ENCODE measurements at regions not wholly inside any gene's neighbourhood (a gene's known extent, or its start where the extent isn't known, plus 50 kb on each side); places are given as distances from the start of the nearest gene placed in this dataset.
"Not testable (repeated sequence)": the region's sequence is repeated elsewhere in the genome, so short reads cannot be mapped to it uniquely, and the experiment has no call there.

DNA sequence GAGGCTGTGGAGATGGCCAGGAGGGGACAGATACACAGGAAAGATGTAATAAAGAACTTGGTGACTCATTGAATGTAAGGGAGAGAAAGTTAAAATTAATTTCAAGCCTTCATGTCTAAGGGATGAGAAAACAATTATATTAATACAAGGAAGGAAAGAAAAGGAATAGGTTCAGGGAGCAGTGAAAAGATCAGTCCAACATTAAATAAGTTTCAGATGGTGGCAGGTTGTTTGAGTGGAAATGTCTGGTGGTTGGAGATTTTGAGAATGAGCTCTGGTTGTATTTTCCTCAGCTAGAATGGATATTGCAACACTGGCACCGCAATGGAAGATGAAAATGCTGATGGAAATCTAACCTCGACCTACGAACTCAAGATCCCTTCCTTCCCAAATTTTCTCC is 304.3 kb downstream of the COL12A1 start:
- TF ChIP-seq, protein P1, sequence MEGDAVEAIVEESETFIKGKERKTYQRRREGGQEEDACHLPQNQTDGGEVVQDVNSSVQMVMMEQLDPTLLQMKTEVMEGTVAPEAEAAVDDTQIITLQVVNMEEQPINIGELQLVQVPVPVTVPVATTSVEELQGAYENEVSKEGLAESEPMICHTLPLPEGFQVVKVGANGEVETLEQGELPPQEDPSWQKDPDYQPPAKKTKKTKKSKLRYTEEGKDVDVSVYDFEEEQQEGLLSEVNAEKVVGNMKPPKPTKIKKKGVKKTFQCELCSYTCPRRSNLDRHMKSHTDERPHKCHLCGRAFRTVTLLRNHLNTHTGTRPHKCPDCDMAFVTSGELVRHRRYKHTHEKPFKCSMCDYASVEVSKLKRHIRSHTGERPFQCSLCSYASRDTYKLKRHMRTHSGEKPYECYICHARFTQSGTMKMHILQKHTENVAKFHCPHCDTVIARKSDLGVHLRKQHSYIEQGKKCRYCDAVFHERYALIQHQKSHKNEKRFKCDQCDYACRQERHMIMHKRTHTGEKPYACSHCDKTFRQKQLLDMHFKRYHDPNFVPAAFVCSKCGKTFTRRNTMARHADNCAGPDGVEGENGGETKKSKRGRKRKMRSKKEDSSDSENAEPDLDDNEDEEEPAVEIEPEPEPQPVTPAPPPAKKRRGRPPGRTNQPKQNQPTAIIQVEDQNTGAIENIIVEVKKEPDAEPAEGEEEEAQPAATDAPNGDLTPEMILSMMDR (IDR thresholded peaks at IDR 0.05): no peak
- no peak for DNase-seq (ENCODE audit: low spot score)
- Histone ChIP-seq H3K27me3 (no peaks in the 10 kb centered on the region), H3K9me3 (peaks cover 0 to 22% of the 10 kb centered on the region in 2 donors), H3K36me3 (no peaks in the 10 kb centered on the region), H3K4me3 (no peak overlapping the region), H3K27ac (no peak overlapping the region), H3K4me1 (no peaks in the 10 kb centered on the region)

DNA sequence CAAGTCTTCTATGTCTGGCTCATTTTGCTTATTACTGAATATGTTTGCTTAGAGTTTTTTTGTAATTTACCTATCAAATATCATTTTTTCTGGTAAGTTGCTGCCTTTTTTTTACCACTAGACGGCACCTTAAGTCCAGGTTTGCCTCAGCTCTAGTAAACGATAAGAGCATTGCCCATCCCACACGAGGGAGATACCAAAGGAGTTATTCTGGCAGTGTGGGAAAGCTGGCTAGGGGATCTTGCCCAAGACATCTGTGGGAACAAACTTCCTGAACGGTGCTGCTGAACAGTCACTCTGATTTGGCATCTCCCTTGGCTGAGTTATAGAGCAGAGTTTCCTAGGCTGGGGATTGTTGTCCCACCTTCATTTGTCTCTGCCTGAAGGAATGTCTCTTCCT is 306.4 kb downstream of the COL12A1 start:
- no peaks in the 10 kb centered on the region for H3K36me3 ChIP-seq
- DNase-seq (ENCODE audit: low spot score): no peak
- no peaks in the 10 kb centered on the region for H3K4me1 ChIP-seq
- no peak overlapping the region for H3K27ac ChIP-seq
- TF ChIP-seq, protein P1 (IDR thresholded peaks at IDR 0.05): no peak
- no peak overlapping the region for H3K4me3 ChIP-seq
- H3K9me3 ChIP-seq: peaks cover 0 to 22% of the 10 kb centered on the region in 2 donors
- no peaks in the 10 kb centered on the region for H3K27me3 ChIP-seq

DNA sequence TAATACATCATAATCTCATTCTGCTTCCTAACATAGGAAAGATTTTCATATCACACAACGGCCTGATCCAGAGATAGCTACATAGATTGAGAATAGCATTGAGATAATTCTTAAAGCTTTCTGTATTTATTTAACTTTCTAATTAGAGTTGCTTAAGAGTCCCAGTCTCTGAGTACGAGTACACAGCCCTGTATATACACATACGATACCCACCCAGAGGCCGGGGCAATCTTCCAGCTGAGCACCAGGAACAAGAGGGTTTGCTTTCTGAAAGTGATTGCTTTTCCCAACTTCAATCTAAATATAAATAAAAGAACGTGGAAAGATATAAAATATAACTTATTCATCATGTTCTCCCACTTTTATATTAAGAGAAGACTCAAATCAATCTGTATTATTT is 313.8 kb downstream of the COL12A1 start:
- no peaks in the 10 kb centered on the region for H3K27me3 ChIP-seq
- H3K27ac ChIP-seq: peak overlapping the region in 1 of 2 donors; percentile 11
- no peak overlapping the region for H3K4me3 ChIP-seq
- H3K4me1 ChIP-seq: no peaks in the 10 kb centered on the region
- H3K9me3 ChIP-seq: peaks cover 0 to under 1% of the 10 kb centered on the region in 2 donors
- no peaks in the 10 kb centered on the region for H3K36me3 ChIP-seq
- TF ChIP-seq, protein P1 (IDR thresholded peaks at IDR 0.05): no peak
- DNase-seq (ENCODE audit: low spot score): no peak

DNA sequence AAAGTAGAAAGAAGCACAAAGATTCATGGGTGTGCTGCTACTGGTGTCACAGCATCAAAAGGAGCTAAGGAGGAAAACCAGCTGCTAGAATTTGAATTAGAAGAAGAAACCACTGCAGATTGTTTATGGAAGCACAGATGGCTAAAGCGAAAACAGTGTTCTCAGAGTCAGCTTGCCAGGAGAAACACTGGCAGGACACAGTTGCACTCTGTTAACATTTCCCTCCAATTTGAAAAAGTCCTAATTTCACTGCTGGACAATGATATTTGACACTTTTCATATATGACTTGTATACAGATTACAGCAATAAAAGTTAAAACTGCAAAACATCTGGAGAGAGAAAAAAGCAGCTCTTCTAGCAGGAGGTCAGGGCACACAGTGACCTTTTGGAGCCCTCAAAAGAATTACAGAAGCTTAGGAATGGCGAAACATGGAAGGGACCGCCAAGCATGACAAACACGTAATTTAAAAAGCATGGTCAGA is 314.5 kb downstream of the COL12A1 start:
- no peak for DNase-seq (ENCODE audit: low spot score)
- TF ChIP-seq, protein P1 (IDR thresholded peaks at IDR 0.05): no peak
- H3K9me3 ChIP-seq: no peaks in the 10 kb centered on the region
- no peaks in the 10 kb centered on the region for H3K36me3 ChIP-seq
- H3K4me1 ChIP-seq: no peaks in the 10 kb centered on the region
- H3K4me3 ChIP-seq: no peak overlapping the region
- H3K27ac ChIP-seq: peak overlapping the region; percentile 1 to 36
- no peaks in the 10 kb centered on the region for H3K27me3 ChIP-seq

DNA sequence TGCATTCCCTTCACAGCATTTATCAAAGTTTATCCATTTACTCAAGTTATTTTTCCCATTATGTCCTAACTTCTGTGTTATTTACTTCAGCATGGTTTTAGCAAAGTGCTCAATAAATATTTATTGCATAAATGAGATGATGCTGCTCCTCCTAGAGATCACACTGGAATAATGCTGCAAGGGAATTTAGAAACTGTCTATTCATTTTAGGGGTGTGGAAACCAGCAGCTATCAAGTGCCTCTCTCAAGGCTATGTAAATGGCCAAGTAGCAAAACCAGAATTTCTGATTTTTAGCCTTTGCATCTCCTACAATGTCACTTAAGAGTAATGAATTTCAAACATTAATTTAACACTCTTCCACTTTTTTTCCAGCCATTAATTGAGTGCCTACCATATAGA is 316.2 kb downstream of the COL12A1 start:
- Histone ChIP-seq H3K36me3 (no peaks in the 10 kb centered on the region), H3K27ac (no peak overlapping the region), H3K9me3 (no peaks in the 10 kb centered on the region), H3K4me1 (no peaks in the 10 kb centered on the region), H3K4me3 (no peak overlapping the region), H3K27me3 (no peaks in the 10 kb centered on the region)
- DNase-seq (ENCODE audit: low spot score): no peak
- TF ChIP-seq, protein P1 (IDR thresholded peaks at IDR 0.05): no peak

DNA sequence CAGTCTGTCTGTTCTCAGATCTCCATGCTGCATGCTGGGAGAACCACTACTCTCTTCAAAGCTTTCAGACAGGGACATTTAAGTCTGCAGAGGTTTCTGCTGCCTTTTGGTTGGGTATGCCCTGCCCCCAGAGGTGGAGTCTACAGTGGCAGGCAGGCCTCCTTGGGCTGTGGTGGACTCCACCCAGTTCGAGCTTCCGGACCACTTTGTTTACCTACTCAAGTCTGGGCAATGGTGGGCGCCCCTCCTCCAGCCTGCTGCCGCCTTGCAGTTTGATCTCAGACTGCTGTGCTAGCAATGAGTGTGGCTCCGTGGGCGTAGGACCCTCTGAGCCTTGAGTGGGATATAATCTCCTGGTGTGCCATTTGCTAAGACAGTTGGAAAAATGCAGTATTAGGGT is 317.1 kb downstream of the COL12A1 start:
- not testable (repeated sequence) for H3K4me1 ChIP-seq; H3K4me3 ChIP-seq; H3K36me3 ChIP-seq; H3K27me3 ChIP-seq; H3K27ac ChIP-seq; H3K9me3 ChIP-seq; DNase-seq (ENCODE audit: low spot score)
